Psoas muscle (tissue), 7 donors: ENCODE measurements at regions not wholly inside any gene's neighbourhood (a gene's known extent, or its start where the extent isn't known, plus 50 kb on each side); places are given as distances from the start of the nearest gene placed in this dataset.

Experiments
- ATAC-seq, 4 donors: fragments of 200-7000 bp; cut with Tn5 transposase; one replicate each; pipeline ENCODE4 v1.9.1; 2020; ENCODE audit warnings: moderate library complexity in 3 of 4, mild to moderate bottlenecking in 2 of 4
- DNase-seq, 2 donors: peaks; one replicate each; pipeline ENCODE4 v3.0.0-alpha.2; 2020
- H3K27ac ChIP-seq: fragments of 200-600 bp; one replicate; pipeline ENCODE4 v1.8.0; 2022
- H3K27me3 ChIP-seq, 3 donors: fragments of 200-600 bp in 1 of 3; one replicate each; pipeline versions ENCODE4 v1.6.1 to v1.8.0; 2013 to 2022; ENCODE audit warnings: low read length in 2 of 3, mild to moderate bottlenecking in 2 of 3, moderate library complexity in 1 of 3; ENCODE audit not compliant: insufficient read depth in 3 of 3
- H3K36me3 ChIP-seq, 2 donors: fragments of 200-600 bp in 1 of 2; one replicate each; pipeline versions ENCODE4 v1.6.1 to v1.8.0; 2013 to 2022; ENCODE audit warnings: low read depth in 1 of 2, mild to moderate bottlenecking in 1 of 2, moderate library complexity in 1 of 2; ENCODE audit not compliant: insufficient read depth in 1 of 2
- H3K4me1 ChIP-seq: fragments of 200-600 bp; one replicate; pipeline ENCODE4 v1.8.0; 2022
- H3K4me3 ChIP-seq: fragments of 200-600 bp; one replicate; pipeline ENCODE4 v1.8.0; 2022; ENCODE audit warnings: mild to moderate bottlenecking
- H3K9me3 ChIP-seq: fragments of 200-600 bp; one replicate; pipeline ENCODE4 v1.8.0; 2022
- CTCF ChIP-seq: fragments of 200-600 bp; IDR thresholded peaks from one replicate; pipeline ENCODE4 v1.8.0; 2022; ENCODE audit warnings: antibody characterized with exemption
- WGBS, 3 donors: extraction: QIAGEN DNeasy Blood & Tissue Kit; methylation state at CpG; one replicate each; pipeline versions ENCODE4 v1.1.6 to v1.1.7; 2013; 5-methylcytosine and 5-hydroxymethylcytosine counted together
- intact Hi-C, 2 donors: fragments of 100-400 bp; cut with DNase I; formaldehyde crosslinking; loops; one replicate each; pipeline versions ENCODE4 v1.11.0 to v1.14.2; 2022
- donor health status: healthy with polysubstance abuse.
- donor health status: DM: no; HTN: no; CAD: no; lungs with moderate emphysema.
- donor health status: Bipolar disorder and iron deficiency.
- donor health status: healthy.
- donor health status: DM: yes; HTN: yes; CAD: no.
- donor health status: DM: no; HTN: no; CAD: no.
- donor health status: DM: yes; HTN: yes; CAD: no.

GRCh38 chr4:138938366-138938690 is 77.3 kb upstream of the NOCT start:
- WGBS, 3 donors: 1 to 7% (median 4%) methylated on average over 3 of the region's 3 CpGs
- Histone ChIP-seq H3K9me3 (no peaks in the 10 kb centered on the region), H3K36me3 (no peaks in the 10 kb centered on the region), H3K4me1 (peaks cover 7% of the 10 kb centered on the region), H3K27ac (no peak overlapping the region), H3K4me3 (peak overlapping the region; percentile 18), H3K27me3 (no peaks in the 10 kb centered on the region)
- DNase-seq (no peak), ATAC-seq (peak in 3 of 4 donors; percentile 57 to 80 (median 57))
- TF ChIP-seq CTCF: peak; percentile 53
- intact Hi-C loops: no loop called here

- intact Hi-C loops: no loop called here
- Histone ChIP-seq H3K4me1 (peaks cover 7% of the 10 kb centered on the region), H3K27ac (no peak overlapping the region), H3K9me3 (no peaks in the 10 kb centered on the region), H3K36me3 (no peaks in the 10 kb centered on the region), H3K27me3 (no peaks in the 10 kb centered on the region), H3K4me3 (no peak overlapping the region)
- DNase-seq (no peak), ATAC-seq (no peak)
- no peak for TF ChIP-seq CTCF
- 77 to 86% (median 82%) methylated on average over 4 of the region's 4 CpGs for WGBS, 3 donors
These were observed 80.3 kb upstream of the NOCT start for GRCh38 chr4:138935135-138935807.

- Histone ChIP-seq H3K9me3 (no peaks in the 10 kb centered on the region), H3K4me3 (no peak overlapping the region), H3K27ac (no peak overlapping the region), H3K4me1 (no peaks in the 10 kb centered on the region), H3K27me3 (no peaks in the 10 kb centered on the region), H3K36me3 (no peaks in the 10 kb centered on the region)
- DNase-seq: no peak
- no peak for ATAC-seq
- no peak for TF ChIP-seq CTCF
- intact Hi-C loops: no loop called here
These were observed 88.5 kb upstream of the NOCT start for GRCh38 chr4:138927072-138927471.

- H3K4me3 ChIP-seq: no peak overlapping the region
- TF ChIP-seq CTCF: no peak
- no peak for DNase-seq
- no peaks in the 10 kb centered on the region for H3K36me3 ChIP-seq
- no peaks in the 10 kb centered on the region for H3K4me1 ChIP-seq
- no peak for ATAC-seq
- no peaks in the 10 kb centered on the region for H3K9me3 ChIP-seq
- WGBS, 3 donors: 82 to 83% (median 82%) methylated on average over 3 of the region's 3 CpGs
- H3K27ac ChIP-seq: no peak overlapping the region
- H3K27me3 ChIP-seq: no peaks in the 10 kb centered on the region
- intact Hi-C loops: no loop called here
These were observed 90.1 kb upstream of the NOCT start for GRCh38 chr4:138925495-138925894.
